SK-N-SH (cell line): ENCODE measurements at regions not wholly inside any gene's neighbourhood (a gene's known extent, or its start where the extent isn't known, plus 50 kb on each side); places are given as distances from the start of the nearest gene placed in this dataset.

ENCODE experiments used
- CTCF ChIA-PET: fragments of 300-600, 350-600 bp; formaldehyde crosslinking; extraction: SDS; loops from one replicate; lab custom pipeline; 2021; lab: Yijun Ruan, JAX
- POLR2A ChIA-PET: fragments of 350-600 bp; sonication (Branson Sonifier 250); formaldehyde crosslinking; extraction: SDS; loops from one replicate; lab custom pipeline; 2020; ENCODE audit warnings: antibody characterized with exemption, inconsistent platforms; lab: Yijun Ruan, JAX
- DNase-seq: peaks from one replicate; pipeline ENCODE4 v3.0.0; 2012
- H2AFZ ChIP-seq: fragments of 200-600 bp; sonication (generic); 2 replicates; pipeline ENCODE4 v1.8.1; 2016; ENCODE audit warnings: antibody characterized with exemption, mild to moderate bottlenecking, low read depth
- H3F3A ChIP-seq: fragments of 200-600 bp; sonication (generic); replicated peaks from 2 replicates; pipeline ENCODE3; 2016; ENCODE audit warnings: antibody characterized with exemption, mild to moderate bottlenecking; ENCODE audit not compliant: insufficient read depth
- H3K27ac ChIP-seq, 2 experiments: fragments of 200-500 bp in 1 of 2; fragments of 200-600 bp in 1 of 2; sonication (Bioruptor generic) in 1 of 2; sonication (generic), shearing (Covaris generic) in 1 of 2; 2 replicates each; pipeline versions ENCODE4 v1.5.1 to v1.6.1; 2014 to 2016; ENCODE audit warnings: low read depth in 2 of 2, inconsistent platforms in 1 of 2, low read length in 1 of 2, mild to moderate bottlenecking in 1 of 2, mixed read lengths in 1 of 2
- H3K27me3 ChIP-seq: fragments of 200-600 bp; sonication (generic), shearing (Covaris generic); 2 replicates; pipeline ENCODE4 v1.6.1; 2016; ENCODE audit warnings: mixed run types; ENCODE audit not compliant: insufficient read depth
- H3K36me3 ChIP-seq, 2 experiments: fragments of 200-500 bp in 1 of 2; fragments of 200-600 bp in 1 of 2; sonication (Bioruptor generic) in 1 of 2; sonication (generic) in 1 of 2; replicated peaks in 1 of 2; 2 replicates each; pipeline versions ENCODE3 to v1.5.1; 2014 to 2016; ENCODE audit warnings: low read length in 1 of 2, mild to moderate bottlenecking in 1 of 2; ENCODE audit not compliant: insufficient read depth in 2 of 2, control insufficient read depth in 1 of 2
- H3K4me1 ChIP-seq, 2 experiments: fragments of 200-500 bp in 1 of 2; fragments of 200-600 bp in 1 of 2; sonication (Bioruptor generic) in 1 of 2; sonication (generic), shearing (Covaris generic) in 1 of 2; 2 replicates each; pipeline versions ENCODE4 v1.5.1 to v1.6.1; 2014 to 2016; ENCODE audit warnings: low read depth in 1 of 2, low read length in 1 of 2, mixed run types in 1 of 2; ENCODE audit not compliant: insufficient read depth in 2 of 2, control insufficient read depth in 1 of 2
- H3K4me2 ChIP-seq: fragments of 200-600 bp; sonication (generic), shearing (Covaris generic); 2 replicates; pipeline ENCODE4 v1.6.1; 2017; ENCODE audit warnings: mixed run types
- H3K4me3 ChIP-seq, 2 experiments: fragments of 200-500 bp in 1 of 2; fragments of 200-600 bp in 1 of 2; sonication (Bioruptor generic) in 1 of 2; sonication (generic), shearing (Covaris generic) in 1 of 2; 2 replicates each; pipeline versions ENCODE4 v1.5.1 to v1.8.1; 2014 to 2016; ENCODE audit warnings: low read depth in 2 of 2, inconsistent platforms in 1 of 2, low read length in 1 of 2, mild to moderate bottlenecking in 1 of 2, mixed read lengths in 1 of 2, moderate library complexity in 1 of 2
- H3K79me2 ChIP-seq: fragments of 200-600 bp; sonication (generic); 2 replicates; pipeline ENCODE4 v1.8.1; 2017; ENCODE audit warnings: mild to moderate bottlenecking; ENCODE audit not compliant: insufficient read depth
- H3K9ac ChIP-seq: fragments of 200-600 bp; sonication (generic); 2 replicates; pipeline ENCODE4 v1.6.1; 2017; ENCODE audit warnings: mixed run types
- H3K9me2 ChIP-seq: fragments of 200-600 bp; sonication (generic); 2 replicates; pipeline ENCODE4 v1.6.1; 2017; ENCODE audit warnings: mixed run types
- H3K9me3 ChIP-seq: fragments of 200-600 bp; sonication (generic); 2 replicates; pipeline ENCODE4 v1.6.1; 2017; ENCODE audit warnings: mixed run types, mild to moderate bottlenecking, moderate library complexity
- H4K20me1 ChIP-seq: fragments of 200-600 bp; sonication (generic); 2 replicates; pipeline ENCODE4 v1.6.1; 2017; ENCODE audit warnings: mild to moderate bottlenecking, mixed run types; ENCODE audit not compliant: insufficient read depth
- CTCF ChIP-seq: fragments of 200-600 bp; sonication (generic); IDR thresholded peaks from 2 replicates; pipeline ENCODE4 v1.6.1; 2017; ENCODE audit warnings: antibody characterized with exemption, mild to moderate bottlenecking, moderate library complexity
- EP300 ChIP-seq, 2 experiments: IDR thresholded peaks; 2 replicates each; pipeline versions ENCODE4 v1.4.0 to v1.6.1; 2012; ENCODE audit warnings: borderline replicate concordance in 1 of 2, low read depth in 1 of 2, low read length in 1 of 2
- EZH2phosphoT487 ChIP-seq: fragments of 200-600 bp; sonication (generic); IDR thresholded peaks from 2 replicates; pipeline ENCODE4 v1.6.1; 2017; ENCODE audit warnings: low read depth, mixed run types, mild to moderate bottlenecking, antibody characterized with exemption, moderate library complexity, borderline replicate concordance
- MEF2A ChIP-seq: IDR thresholded peaks from 2 replicates; pipeline ENCODE4 v1.4.0; 2012; ENCODE audit warnings: low read depth, borderline replicate concordance
- MXI1 ChIP-seq: IDR thresholded peaks from 2 replicates; pipeline ENCODE4 v1.6.1; 2012; ENCODE audit warnings: mild to moderate bottlenecking, low read depth, low read length, improper control_type of control experiment
- NRF1 ChIP-seq: IDR thresholded peaks from 2 replicates; pipeline ENCODE4 v1.6.1; 2012; ENCODE audit warnings: low read depth, mild to moderate bottlenecking, low read length
- POLR2AphosphoS5 ChIP-seq: IDR thresholded peaks from 2 replicates; pipeline ENCODE4 v1.6.1; 2012; ENCODE audit warnings: low read depth, low read length
- RCOR1 ChIP-seq: fragments of 150-350 bp; IDR thresholded peaks from 2 replicates; pipeline ENCODE4 v1.6.1; 2017; ENCODE audit warnings: antibody characterized with exemption, low read length
- RFX5 ChIP-seq: IDR thresholded peaks from 2 replicates; pipeline ENCODE4 v1.6.1; 2012; ENCODE audit warnings: mild to moderate bottlenecking, improper control_type of control experiment, low read length
- SIN3A ChIP-seq: IDR thresholded peaks from 2 replicates; pipeline ENCODE4 v1.6.1; 2012; ENCODE audit warnings: low read depth, mild to moderate bottlenecking, low read length, moderate library complexity, borderline replicate concordance
- TAF1 ChIP-seq: IDR thresholded peaks from 2 replicates; pipeline ENCODE4 v1.6.1; 2012; ENCODE audit warnings: low read depth, mild to moderate bottlenecking, low read length, moderate library complexity, borderline replicate concordance
- TEAD4 ChIP-seq: IDR thresholded peaks from 2 replicates; pipeline ENCODE4 v1.4.0; 2012; ENCODE audit warnings: mild to moderate bottlenecking, borderline replicate concordance; ENCODE audit not compliant: insufficient read depth
- USF2 ChIP-seq: fragments of 150-350 bp; IDR thresholded peaks from 2 replicates; pipeline ENCODE4 v1.6.1; 2017; ENCODE audit warnings: antibody characterized with exemption, low read length, low read depth, borderline replicate concordance
- YY1 ChIP-seq: IDR thresholded peaks from 2 replicates; pipeline ENCODE4 v1.4.0; 2012; ENCODE audit warnings: low read depth, mild to moderate bottlenecking
- WGBS: methylation state at CpG from one replicate; pipeline ENCODE4 v1.1.6; 2017; ENCODE audit warnings: low lambda C conversion rate; 5-methylcytosine and 5-hydroxymethylcytosine counted together
- TF ChIP-seq, protein P1 (sequence below): IDR thresholded peaks from 2 replicates; pipeline ENCODE4 v1.4.0; 2012; ENCODE audit warnings: low read depth, borderline replicate concordance

DNA sequence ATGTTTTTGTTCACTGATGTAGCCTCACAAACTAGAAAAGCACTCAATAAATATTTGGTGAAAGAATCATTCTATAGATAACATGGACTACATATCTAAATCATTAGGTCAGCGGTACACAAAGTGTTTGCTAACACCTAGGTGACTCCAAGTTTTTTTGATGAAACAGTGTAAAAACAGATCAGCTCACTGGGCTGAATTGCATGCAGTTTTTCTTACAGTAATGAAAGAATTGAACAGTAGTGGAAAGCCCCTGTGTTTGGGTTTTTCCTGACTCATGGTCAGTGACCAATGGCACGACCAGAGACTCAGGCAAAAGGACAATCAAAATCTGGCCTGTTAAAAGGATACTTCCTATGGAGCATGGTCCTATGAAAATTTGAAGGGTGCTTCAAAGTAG is 384.3 kb upstream of the EPHA6 start:
- no peaks in the 10 kb centered on the region for H3K4me1 ChIP-seq
- CTCF ChIA-PET: no interaction called here

GRCh38 chr3:96434651-96435050 is 379.7 kb upstream of the EPHA6 start:
- no peak overlapping the region for H3K9ac ChIP-seq
- H3K27ac ChIP-seq: no peak overlapping the region
- POLR2A ChIA-PET: no interaction called here
- no peaks in the 10 kb centered on the region for H3K36me3 ChIP-seq
- H4K20me1 ChIP-seq: no peaks in the 10 kb centered on the region
- H3K4me3 ChIP-seq: no peak overlapping the region
- no peaks in the 10 kb centered on the region for H3K27me3 ChIP-seq
- no peak overlapping the region for H2AFZ ChIP-seq
- no peaks in the 10 kb centered on the region for H3F3A ChIP-seq
- TF ChIP-seq EP300 (IDR thresholded peaks at IDR 0.05; ENCODE audit: borderline replicate concordance in 1 of 2, low read depth in 1 of 2, low read length in 1 of 2) (no peak), RFX5 (no peak), USF2 (no peak), SIN3A (no peak), TEAD4 (no peak), MEF2A (no peak), NRF1 (no peak), EZH2phosphoT487 (no peak)
- TF ChIP-seq, protein P1, sequence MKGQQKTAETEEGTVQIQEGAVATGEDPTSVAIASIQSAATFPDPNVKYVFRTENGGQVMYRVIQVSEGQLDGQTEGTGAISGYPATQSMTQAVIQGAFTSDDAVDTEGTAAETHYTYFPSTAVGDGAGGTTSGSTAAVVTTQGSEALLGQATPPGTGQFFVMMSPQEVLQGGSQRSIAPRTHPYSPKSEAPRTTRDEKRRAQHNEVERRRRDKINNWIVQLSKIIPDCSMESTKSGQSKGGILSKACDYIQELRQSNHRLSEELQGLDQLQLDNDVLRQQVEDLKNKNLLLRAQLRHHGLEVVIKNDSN: no peak
- WGBS: 10% methylated on average over 2 of the region's 2 CpGs
- CTCF ChIA-PET: no interaction called here
- DNase-seq: no peak
- H3K79me2 ChIP-seq: no peaks in the 10 kb centered on the region
- H3K4me1 ChIP-seq: no peaks in the 10 kb centered on the region
- H3K9me3 ChIP-seq: no peaks in the 10 kb centered on the region
- H3K4me2 ChIP-seq: no peak overlapping the region
- H3K9me2 ChIP-seq: no peaks in the 10 kb centered on the region

More for the DNA sequence above, 384.3 kb upstream of the EPHA6 start:
- H3K27me3 ChIP-seq: no peaks in the 10 kb centered on the region
- TF ChIP-seq CTCF (no peak), RCOR1 (no peak), YY1 (no peak), POLR2AphosphoS5 (no peak), RFX5 (no peak), TAF1 (no peak), MXI1 (no peak), MEF2A (no peak), SIN3A (no peak)
- TF ChIP-seq, all 33 proteins: peak for 0
- H3K36me3 ChIP-seq: no peaks in the 10 kb centered on the region
- no peak overlapping the region for H3K4me3 ChIP-seq
- POLR2A ChIA-PET: no interaction called here
- H3F3A ChIP-seq: no peaks in the 10 kb centered on the region
- no peak overlapping the region for H3K4me2 ChIP-seq
- H3K9me2 ChIP-seq: no peaks in the 10 kb centered on the region
- no peak overlapping the region for H3K27ac ChIP-seq
- H4K20me1 ChIP-seq: no peaks in the 10 kb centered on the region
- 3% methylated on average over 2 of the region's 2 CpGs for WGBS
- no peak for DNase-seq
- H2AFZ ChIP-seq: no peak overlapping the region
- H3K9me3 ChIP-seq: no peaks in the 10 kb centered on the region
- no peaks in the 10 kb centered on the region for H3K79me2 ChIP-seq
- no peak overlapping the region for H3K9ac ChIP-seq
